A673 (cell line): ENCODE measurements at regions not wholly inside any gene's neighbourhood (a gene's known extent, or its start where the extent isn't known, plus 50 kb on each side); places are given as distances from the start of the nearest gene placed in this dataset.
"Not testable (repeated sequence)": the region's sequence is repeated elsewhere in the genome, so short reads cannot be mapped to it uniquely, and the experiment has no call there.

ENCODE experiments used
- BruUV-seq: library from RNA; stranded (reverse); fragments of 400-500 nt; replicated peaks from 2 replicates; lab custom pipeline; 2021; lab: Mats Ljungman, UMichigan
- CTCF ChIA-PET: fragments of 300-600 bp; sonication (Branson Sonifier 250); formaldehyde crosslinking; loops from one replicate; lab custom pipeline; 2022; ENCODE audit warnings: antibody characterized with exemption; lab: Charles Lee
- POLR2A ChIA-PET: fragments of 300-600 bp; sonication (Branson Sonifier 250); formaldehyde crosslinking; loops from one replicate; lab custom pipeline; 2022; ENCODE audit warnings: antibody characterized with exemption; ENCODE audit not compliant: low non-redundant PET; lab: Charles Lee
- DNase-seq: peaks from one replicate; pipeline ENCODE4 v3.0.0-alpha.2; 2015; ENCODE audit warnings: low spot score
- H3K27ac ChIP-seq: fragments of 200-600 bp; sonication (generic); 2 replicates; pipeline ENCODE4 v1.5.1; 2016; ENCODE audit warnings: mixed run types, low read depth, mild to moderate bottlenecking, mixed read lengths, antibody characterized with exemption, low read length; ENCODE audit not compliant: poor library complexity, severe bottlenecking
- H3K27me3 ChIP-seq: fragments of 200-600 bp; sonication (generic); replicated peaks from 2 replicates; pipeline ENCODE4 v1.6.1; 2017; ENCODE audit warnings: mixed run types, low read depth, mild to moderate bottlenecking, mixed read lengths, antibody characterized with exemption, low read length; ENCODE audit not compliant: insufficient read depth, poor library complexity
- H3K36me3 ChIP-seq: fragments of 200-600 bp; sonication (generic); 2 replicates; pipeline ENCODE4 v1.6.1; 2016; ENCODE audit warnings: mixed run types, mild to moderate bottlenecking, mixed read lengths, antibody characterized with exemption, low read length; ENCODE audit not compliant: insufficient read depth, poor library complexity, severe bottlenecking
- H3K4me1 ChIP-seq: fragments of 200-600 bp; sonication (generic); 2 replicates; pipeline ENCODE4 v1.6.1; 2017; ENCODE audit warnings: mixed run types, mild to moderate bottlenecking, mixed read lengths, antibody characterized with exemption, low read length; ENCODE audit not compliant: insufficient read depth, poor library complexity, severe bottlenecking
- H3K4me3 ChIP-seq: fragments of 200-600 bp; sonication (generic); 2 replicates; pipeline ENCODE4 v1.5.1; 2016; ENCODE audit warnings: low read depth, mixed run types, mild to moderate bottlenecking, mixed read lengths, low read length; ENCODE audit not compliant: poor library complexity, severe bottlenecking
- H3K9me3 ChIP-seq: fragments of 200-600 bp; sonication (generic); 2 replicates; pipeline ENCODE4 v1.6.1; 2016; ENCODE audit warnings: mixed run types, low read depth, mild to moderate bottlenecking, mixed read lengths, antibody characterized with exemption, low read length; ENCODE audit not compliant: poor library complexity, severe bottlenecking
- EZH2 ChIP-seq: fragments of 200-600 bp; sonication (generic); IDR thresholded peaks from 2 replicates; pipeline ENCODE4 v1.6.1; 2017; ENCODE audit warnings: borderline replicate concordance, low read depth, mild to moderate bottlenecking, mixed read lengths, antibody characterized with exemption, low read length; ENCODE audit not compliant: poor library complexity, severe bottlenecking
- intact Hi-C: fragments of 100-400 bp; cut with micrococcal nuclease; formaldehyde crosslinking; loops from one replicate; pipeline ENCODE4 v1.10.0; 2022; ENCODE audit not compliant: unreplicated experiment
- TF ChIP-seq, protein P1 (sequence below): fragments of 300-800, 200-600 bp; sonication (generic); conservative IDR thresholded peaks from 2 replicates; pipeline ENCODE4 v1.5.1; 2017; ENCODE audit warnings: low read depth, mild to moderate bottlenecking, antibody characterized with exemption, low read length, moderate library complexity, mixed read lengths

DNA sequence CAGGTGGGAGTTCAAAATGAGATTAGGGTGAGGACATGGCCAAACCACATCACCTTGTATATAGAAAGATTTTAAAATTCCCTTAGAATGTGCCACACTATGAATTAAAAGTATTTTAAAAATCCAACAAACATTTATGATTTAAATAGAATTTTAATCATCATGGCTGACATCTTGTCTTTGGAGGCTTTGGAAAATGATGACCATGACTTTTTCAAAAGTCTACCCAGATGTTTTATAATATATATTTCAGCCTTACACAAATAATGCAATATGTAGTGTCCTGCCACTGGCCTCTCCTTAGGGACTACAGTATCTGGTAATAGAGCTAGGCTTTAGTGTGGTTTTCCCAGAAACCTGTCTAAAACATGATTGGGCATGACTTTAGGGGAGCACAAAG, 1353.4 kb upstream of the GOT2 start:
- Histone ChIP-seq H3K9me3 (no peaks in the 10 kb centered on the region), H3K27me3 (no peaks in the 10 kb centered on the region), H3K4me3 (no peak overlapping the region), H3K4me1 (no peaks in the 10 kb centered on the region), H3K36me3 (no peaks in the 10 kb centered on the region), H3K27ac (no peak overlapping the region)
- ChIA-PET CTCF (no interaction called here), POLR2A (no interaction called here)
- no TSS peak for BruUV-seq
- TF ChIP-seq, protein P1, sequence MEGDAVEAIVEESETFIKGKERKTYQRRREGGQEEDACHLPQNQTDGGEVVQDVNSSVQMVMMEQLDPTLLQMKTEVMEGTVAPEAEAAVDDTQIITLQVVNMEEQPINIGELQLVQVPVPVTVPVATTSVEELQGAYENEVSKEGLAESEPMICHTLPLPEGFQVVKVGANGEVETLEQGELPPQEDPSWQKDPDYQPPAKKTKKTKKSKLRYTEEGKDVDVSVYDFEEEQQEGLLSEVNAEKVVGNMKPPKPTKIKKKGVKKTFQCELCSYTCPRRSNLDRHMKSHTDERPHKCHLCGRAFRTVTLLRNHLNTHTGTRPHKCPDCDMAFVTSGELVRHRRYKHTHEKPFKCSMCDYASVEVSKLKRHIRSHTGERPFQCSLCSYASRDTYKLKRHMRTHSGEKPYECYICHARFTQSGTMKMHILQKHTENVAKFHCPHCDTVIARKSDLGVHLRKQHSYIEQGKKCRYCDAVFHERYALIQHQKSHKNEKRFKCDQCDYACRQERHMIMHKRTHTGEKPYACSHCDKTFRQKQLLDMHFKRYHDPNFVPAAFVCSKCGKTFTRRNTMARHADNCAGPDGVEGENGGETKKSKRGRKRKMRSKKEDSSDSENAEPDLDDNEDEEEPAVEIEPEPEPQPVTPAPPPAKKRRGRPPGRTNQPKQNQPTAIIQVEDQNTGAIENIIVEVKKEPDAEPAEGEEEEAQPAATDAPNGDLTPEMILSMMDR: no peak
- TF ChIP-seq EZH2: no peak
- DNase-seq: no peak
- intact Hi-C loops: no loop called here

DNA sequence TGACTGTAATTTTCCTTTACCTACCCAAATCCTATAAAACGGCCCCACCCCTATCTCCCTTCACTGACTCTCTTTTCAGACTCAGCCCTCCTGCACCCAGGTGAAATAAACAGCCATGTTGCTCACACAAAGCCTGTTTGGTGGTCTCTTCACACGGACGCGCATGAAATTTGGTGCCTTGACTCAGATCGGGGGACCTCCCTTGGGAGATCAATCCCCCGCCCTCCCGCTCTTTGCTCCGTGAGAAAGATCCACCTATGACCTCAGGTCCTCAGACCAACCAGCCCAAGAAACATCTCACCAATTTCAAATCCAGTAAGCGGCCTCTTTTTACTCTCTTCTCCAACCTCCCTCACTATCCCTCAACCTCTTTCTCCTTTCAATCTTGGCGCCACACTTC, 1344.7 kb upstream of the GOT2 start:
- intact Hi-C loops, H3K4me3 ChIP-seq, POLR2A ChIA-PET, H3K27ac ChIP-seq, H3K9me3 ChIP-seq, H3K4me1 ChIP-seq, H3K27me3 ChIP-seq, CTCF ChIA-PET, DNase-seq, BruUV-seq, H3K36me3 ChIP-seq: not testable (repeated sequence)

DNA sequence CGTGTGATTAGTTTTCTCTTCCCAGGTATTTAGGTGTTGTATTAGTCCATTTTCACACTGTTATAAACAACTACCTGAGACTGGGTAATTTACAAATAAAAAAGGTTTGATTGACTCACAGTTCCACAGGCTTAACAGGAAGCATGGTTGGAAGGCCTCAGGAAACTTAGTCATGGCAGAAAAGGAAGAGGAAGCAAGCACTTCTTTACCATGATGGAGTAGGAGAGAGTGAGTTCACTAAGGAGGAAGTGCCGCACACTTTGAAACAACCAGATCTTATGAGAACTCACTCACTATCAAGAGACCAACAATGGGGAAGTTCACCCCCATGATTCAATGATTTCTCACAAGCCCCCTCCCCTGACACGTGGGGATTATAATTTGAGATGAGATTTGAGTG, 1343.7 kb upstream of the GOT2 start:
- intact Hi-C loops: no loop called here
- no peaks in the 10 kb centered on the region for H3K27me3 ChIP-seq
- no peak for DNase-seq
- CTCF ChIA-PET: no interaction called here
- TF ChIP-seq, protein P1: no peak
- TF ChIP-seq EZH2: no peak
- no TSS peak for BruUV-seq
- no peaks in the 10 kb centered on the region for H3K9me3 ChIP-seq
- H3K4me3 ChIP-seq: no peak overlapping the region
- H3K36me3 ChIP-seq: no peaks in the 10 kb centered on the region
- H3K27ac ChIP-seq: no peak overlapping the region
- POLR2A ChIA-PET: no interaction called here
- H3K4me1 ChIP-seq: no peaks in the 10 kb centered on the region

DNA sequence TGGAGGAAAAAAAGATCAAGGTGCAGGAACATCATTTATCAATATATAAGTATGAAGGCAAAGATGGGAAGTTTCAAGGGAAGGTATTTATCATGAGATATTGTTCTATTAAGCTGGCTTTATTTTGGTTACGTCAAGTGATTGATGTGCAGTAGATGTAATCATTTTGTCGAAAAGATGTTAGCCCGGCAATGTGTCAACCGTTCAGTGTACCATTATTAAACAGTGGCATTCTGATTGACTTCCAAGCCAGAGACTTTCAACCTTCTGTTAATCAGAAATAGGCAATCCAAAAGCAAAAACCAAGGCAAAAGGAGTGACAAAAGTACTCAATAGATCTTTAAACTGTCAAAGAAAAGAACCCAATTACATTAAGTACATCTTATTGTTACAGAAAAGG, 1340.3 kb upstream of the GOT2 start:
- Histone ChIP-seq H3K36me3 (no peaks in the 10 kb centered on the region), H3K27me3 (peaks cover 9% of the 10 kb centered on the region), H3K4me3 (no peak overlapping the region), H3K9me3 (no peaks in the 10 kb centered on the region), H3K27ac (no peak overlapping the region), H3K4me1 (no peaks in the 10 kb centered on the region)
- no TSS peak for BruUV-seq
- ChIA-PET POLR2A (no interaction called here), CTCF (no interaction called here)
- no peak for TF ChIP-seq EZH2
- TF ChIP-seq, protein P1: no peak
- intact Hi-C loops: no loop called here
- DNase-seq: no peak
